Fibroblast of villous mesenchyme (primary cell): ENCODE measurements at regions not wholly inside any gene's neighbourhood (a gene's known extent, or its start where the extent isn't known, plus 50 kb on each side); places are given as distances from the start of the nearest gene placed in this dataset.

ENCODE experiments used
- DNase-seq: peaks from one replicate; pipeline ENCODE4 v3.0.0-alpha.2; 2010; ENCODE audit warnings: low read depth
- H3K4me3 ChIP-seq: 2 replicates; pipeline ENCODE4 v1.5.1; 2011; ENCODE audit warnings: low read depth, mild to moderate bottlenecking, low read length
- CTCF ChIP-seq: IDR thresholded peaks from 2 replicates; pipeline ENCODE4 v1.5.1; 2012; ENCODE audit warnings: low read depth, mild to moderate bottlenecking, low read length; ENCODE audit not compliant: insufficient read depth

GRCh38 chr5:166991601-166992000 is 1299.8 kb upstream of the WWC1 start:
- no peak for DNase-seq
- no peak for TF ChIP-seq CTCF
- no peak overlapping the region for H3K4me3 ChIP-seq

- no peak for DNase-seq
- no peak overlapping the region for H3K4me3 ChIP-seq
- no peak for TF ChIP-seq CTCF
Measured at GRCh38 chr5:166992108-166992507, 1299.3 kb upstream of the WWC1 start.

- H3K4me3 ChIP-seq = no peak overlapping the region
- DNase-seq = no peak
- TF ChIP-seq CTCF = no peak
Measured at GRCh38 chr5:166992874-166993722, 1298.3 kb upstream of the WWC1 start.

GRCh38 chr5:166994226-166994625 is 1297.2 kb upstream of the WWC1 start:
- no peak overlapping the region for H3K4me3 ChIP-seq
- no peak for DNase-seq
- TF ChIP-seq CTCF = no peak

DNA sequence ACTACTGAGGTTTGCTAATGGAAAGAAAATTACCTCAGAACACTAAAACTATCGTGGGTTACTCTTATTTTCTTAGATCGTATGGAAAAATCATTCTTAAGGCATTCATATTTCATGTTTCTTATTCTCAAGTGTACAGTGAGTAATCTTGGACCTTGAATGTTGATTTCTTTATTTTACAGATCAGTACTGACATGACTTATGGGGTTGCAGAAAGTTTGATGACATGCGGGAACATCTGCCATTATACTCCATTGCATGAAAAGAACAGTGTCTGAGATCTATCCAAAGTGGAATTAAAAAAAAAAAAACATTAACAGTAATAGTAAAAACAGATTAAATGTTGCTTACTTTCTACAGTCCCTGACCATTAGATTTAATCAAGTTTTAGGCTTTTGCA is 1290.2 kb upstream of the WWC1 start:
- H3K4me3 ChIP-seq = no peak overlapping the region
- DNase-seq = no peak
- TF ChIP-seq CTCF = no peak

- no peak for DNase-seq
- no peak overlapping the region for H3K4me3 ChIP-seq
- no peak for TF ChIP-seq CTCF
Measured at GRCh38 chr5:167008705-167009104, 1282.7 kb upstream of the WWC1 start.

- H3K4me3 ChIP-seq = no peak overlapping the region
- DNase-seq = no peak
- TF ChIP-seq CTCF = no peak
Measured at GRCh38 chr5:167011196-167011595, 1280.2 kb upstream of the WWC1 start.
